ENCODE measurements at regions not wholly inside any gene's neighbourhood (a gene's known extent, or its start where the extent isn't known, plus 50 kb on each side); places are given as distances from the start of the nearest gene placed in this dataset.

- H3K27ac ChIP-seq: no peak overlapping the region
- H3K4me1 ChIP-seq: no peaks in the 10 kb centered on the region
- no peaks in the 10 kb centered on the region for H3K36me3 ChIP-seq
- DNase-seq (no peak), ATAC-seq (no peak)
- H3K9me3 ChIP-seq: no peaks in the 10 kb centered on the region
- H3K4me3 ChIP-seq: no peak overlapping the region
- intact Hi-C loops (cut with DNase I): no loop called here
- 74% methylated on average over 16 of the region's 16 CpGs for WGBS (ENCODE audit: insufficient coverage, low coverage, low lambda C conversion rate, missing lambda C conversion rate)
- TF ChIP-seq POLR2A (IDR thresholded peaks at IDR 0.05): no peak
- no peak for TF ChIP-seq CTCF (IDR thresholded peaks at IDR 0.05)
- no peaks in the 10 kb centered on the region for H3K27me3 ChIP-seq
Observed at GRCh38 chr13:103168901-103169508, 102.8 kb upstream of the SLC10A2 start.

GRCh38 chr13:103164251-103164650 is 98.0 kb upstream of the SLC10A2 start:
- no peaks in the 10 kb centered on the region for H3K27me3 ChIP-seq
- no peak for DNase-seq
- TF ChIP-seq POLR2A (IDR thresholded peaks at IDR 0.05): no peak
- H3K27ac ChIP-seq: no peak overlapping the region
- no peaks in the 10 kb centered on the region for H3K9me3 ChIP-seq
- H3K4me3 ChIP-seq: no peak overlapping the region
- 54% methylated on average over 1 of the region's 1 CpG for WGBS (ENCODE audit: insufficient coverage, low coverage, low lambda C conversion rate, missing lambda C conversion rate)
- intact Hi-C loops (cut with DNase I): no loop called here
- no peaks in the 10 kb centered on the region for H3K4me1 ChIP-seq
- no peak for ATAC-seq
- H3K36me3 ChIP-seq: no peaks in the 10 kb centered on the region

- H3K9me3 ChIP-seq: no peaks in the 10 kb centered on the region
- DNase-seq (no peak), ATAC-seq (no peak)
- intact Hi-C loops (cut with DNase I): no loop called here
- H3K4me1 ChIP-seq: no peaks in the 10 kb centered on the region
- no peaks in the 10 kb centered on the region for H3K27me3 ChIP-seq
- no peak overlapping the region for H3K27ac ChIP-seq
- H3K4me3 ChIP-seq: no peak overlapping the region
- WGBS (ENCODE audit: insufficient coverage, low coverage, low lambda C conversion rate, missing lambda C conversion rate): 25% methylated on average over 1 of the region's 3 CpGs
- TF ChIP-seq POLR2A (IDR thresholded peaks at IDR 0.05) (no peak), CTCF (IDR thresholded peaks at IDR 0.05) (no peak)
- H3K36me3 ChIP-seq: no peaks in the 10 kb centered on the region
Observed at GRCh38 chr13:103161476-103161875, 95.3 kb upstream of the SLC10A2 start.

GRCh38 chr13:103157434-103158145 is 91.4 kb upstream of the SLC10A2 start:
- 11% methylated on average over 2 of the region's 2 CpGs for WGBS (ENCODE audit: insufficient coverage, low coverage, low lambda C conversion rate, missing lambda C conversion rate)
- ATAC-seq: no peak

GRCh38 chr13:103157016-103157415 is 90.8 kb upstream of the SLC10A2 start:
- ATAC-seq (no peak), DNase-seq (no peak)
- no peak overlapping the region for H3K4me3 ChIP-seq
- no peak overlapping the region for H3K27ac ChIP-seq
- intact Hi-C loops (cut with DNase I): no loop called here
- TF ChIP-seq POLR2A (IDR thresholded peaks at IDR 0.05) (no peak), CTCF (IDR thresholded peaks at IDR 0.05) (no peak)
- H3K4me1 ChIP-seq: no peaks in the 10 kb centered on the region
- WGBS (ENCODE audit: insufficient coverage, low coverage, low lambda C conversion rate, missing lambda C conversion rate): 42% methylated on average over 3 of the region's 3 CpGs
- no peaks in the 10 kb centered on the region for H3K9me3 ChIP-seq
- no peaks in the 10 kb centered on the region for H3K36me3 ChIP-seq
- no peaks in the 10 kb centered on the region for H3K27me3 ChIP-seq

More at GRCh38 chr13:103157434-103158145, 91.4 kb upstream of the SLC10A2 start:
- Histone ChIP-seq H3K4me3 (no peak overlapping the region), H3K27ac (no peak overlapping the region), H3K27me3 (no peaks in the 10 kb centered on the region), H3K9me3 (no peaks in the 10 kb centered on the region), H3K36me3 (no peaks in the 10 kb centered on the region), H3K4me1 (no peaks in the 10 kb centered on the region)
- intact Hi-C loops (cut with DNase I): no loop called here
- TF ChIP-seq POLR2A (IDR thresholded peaks at IDR 0.05): no peak
- DNase-seq: no peak

All from right lobe of liver (tissue), 6 donors.